SW 1271 (cell line): ENCODE measurements at regions not wholly inside any gene's neighbourhood (a gene's known extent, or its start where the extent isn't known, plus 50 kb on each side); places are given as distances from the start of the nearest gene placed in this dataset.
"Not testable (repeated sequence)": the region's sequence is repeated elsewhere in the genome, so short reads cannot be mapped to it uniquely, and the experiment has no call there.

ENCODE experiments used
- DNase-seq, 2 experiments: peaks; one replicate each; lab custom pipeline; 2025; lab: John Stamatoyannopoulos, UW

GRCh38 chr4:26044983-26045382 is 131.0 kb downstream of the SMIM20 start:
- no peak for DNase-seq

GRCh38 chr4:26047795-26048194 is 133.8 kb downstream of the SMIM20 start:
- no peak for DNase-seq

DNA sequence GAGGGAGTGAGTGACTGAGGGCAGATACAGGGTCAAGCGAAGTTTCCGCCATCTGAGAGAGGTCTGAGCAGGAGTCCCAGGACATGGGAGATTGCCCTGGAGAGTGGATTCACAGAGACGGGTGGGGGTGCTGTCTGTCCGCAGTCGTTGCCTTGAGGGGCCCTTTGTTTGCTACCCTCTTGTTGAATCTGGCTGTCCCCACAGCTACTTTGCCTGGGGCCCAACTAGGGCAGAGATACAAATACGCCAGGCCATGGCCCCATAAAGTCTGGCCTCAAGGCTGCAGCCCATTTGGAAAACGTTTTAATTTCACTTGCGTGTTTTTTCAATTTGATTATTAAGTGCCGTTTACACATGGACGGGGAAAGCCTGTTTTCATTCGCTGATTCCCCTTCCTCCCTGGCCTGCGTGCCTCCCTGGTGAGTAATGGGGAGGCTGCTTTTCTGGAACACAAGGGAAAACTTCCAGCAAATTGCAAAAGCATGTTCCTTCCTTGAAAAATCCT is 134.4 kb downstream of the SMIM20 start:
- DNase-seq = no peak

DNA sequence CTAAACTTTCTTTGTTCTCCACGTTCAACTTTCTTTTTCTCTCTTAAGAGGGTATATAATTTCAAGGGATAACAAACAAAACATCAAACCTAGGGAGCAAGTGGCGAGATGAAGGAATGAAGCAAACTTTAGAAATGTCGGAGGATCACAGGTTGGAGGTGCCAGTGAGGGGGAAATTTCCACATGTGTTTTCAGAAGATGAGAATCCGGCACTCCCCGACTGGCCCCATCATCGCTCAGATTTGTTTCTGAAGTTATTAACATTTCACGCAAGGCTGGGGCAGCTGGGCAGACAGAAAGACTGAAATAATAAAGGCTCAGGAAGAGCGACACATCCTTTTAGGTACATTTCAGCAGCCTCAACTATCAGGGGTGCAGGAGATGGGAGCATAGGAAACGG is 134.9 kb downstream of the SMIM20 start:
- no peak for DNase-seq

- DNase-seq = no peak
Observed at GRCh38 chr4:26049447-26049846, 135.4 kb downstream of the SMIM20 start.

GRCh38 chr4:26050212-26050643 is 136.2 kb downstream of the SMIM20 start:
- no peak for DNase-seq

DNA sequence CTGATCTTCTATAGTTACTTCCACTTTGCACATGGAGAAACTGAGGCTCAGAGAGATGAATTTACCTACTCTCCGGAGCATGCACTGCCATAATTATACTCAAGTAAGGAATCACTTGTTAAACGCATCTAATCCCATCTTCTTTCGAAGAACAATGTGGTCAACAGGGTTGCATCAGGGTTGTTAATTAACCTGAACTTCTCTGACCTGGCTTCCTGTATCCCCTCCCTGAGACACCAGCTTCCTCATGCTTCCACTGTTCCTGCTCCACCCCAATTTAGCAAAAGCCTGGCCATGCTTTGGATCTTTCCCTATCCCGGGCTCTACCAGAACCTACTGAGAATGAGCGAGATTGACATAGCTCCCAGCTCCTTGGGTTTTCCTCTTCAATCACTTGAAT is 136.7 kb downstream of the SMIM20 start:
- DNase-seq = no peak

- no peak for DNase-seq
Observed at GRCh38 chr4:26051240-26051639, 137.2 kb downstream of the SMIM20 start.

DNA sequence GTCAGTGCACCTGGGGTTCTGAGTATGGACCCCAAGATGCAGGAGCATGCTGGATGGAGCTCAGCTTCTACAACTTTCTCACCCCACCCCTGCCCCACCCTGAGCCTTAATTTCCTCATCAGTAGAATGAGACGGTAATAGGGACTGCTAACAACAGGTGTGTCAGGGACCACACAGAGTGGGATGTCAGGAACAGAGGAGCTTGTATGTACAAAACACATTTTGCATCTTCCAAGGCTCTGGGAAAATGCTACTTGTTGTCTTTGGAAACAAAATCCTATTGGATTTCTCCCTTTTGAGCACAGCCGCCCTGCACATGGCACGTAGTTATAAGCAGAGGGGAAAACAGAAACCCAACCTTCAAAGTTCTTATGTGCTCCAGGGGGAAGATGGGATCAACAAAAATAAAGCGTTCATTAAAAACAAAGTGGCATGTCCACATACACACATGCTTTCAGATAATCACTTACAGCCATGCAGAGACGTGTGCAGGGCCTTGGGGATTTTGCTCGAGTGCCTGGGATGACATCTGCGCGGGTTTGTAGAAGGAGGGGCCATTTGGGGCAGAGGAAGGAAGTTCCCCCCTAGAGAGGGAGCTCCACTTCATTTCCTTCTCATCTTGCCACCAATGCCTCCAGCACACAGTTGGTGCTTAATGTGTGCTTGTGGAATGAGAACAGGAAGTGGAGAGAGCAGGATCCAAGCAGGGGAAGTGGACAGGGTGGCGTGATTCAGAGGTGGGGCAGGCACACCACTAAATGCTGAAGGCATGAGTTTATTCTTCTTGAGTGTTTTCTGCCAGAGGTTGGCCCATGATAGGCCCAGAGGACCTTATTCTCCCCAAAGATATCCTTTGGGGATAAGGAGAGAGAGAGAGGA is 138.9 kb downstream of the SMIM20 start:
- no peak for DNase-seq

DNA sequence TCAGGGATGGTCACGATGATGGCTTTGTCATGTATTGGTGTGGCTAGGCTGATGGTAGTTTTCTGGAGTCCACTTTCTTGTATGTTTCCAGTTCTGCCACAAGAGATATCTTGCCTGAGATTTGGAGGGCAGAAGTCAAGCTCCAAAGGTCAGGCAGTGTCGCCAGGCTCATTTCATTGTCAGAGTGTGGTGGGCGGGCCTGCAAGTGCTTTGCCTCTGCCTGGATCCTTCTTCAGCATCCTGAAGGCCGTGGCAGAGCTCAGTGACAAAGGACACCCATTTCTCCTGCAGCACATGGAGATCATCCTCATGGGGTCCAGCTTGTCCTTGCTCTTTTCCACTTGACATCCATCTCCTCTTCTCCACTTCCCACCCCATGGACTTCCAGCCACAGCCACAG is 139.7 kb downstream of the SMIM20 start:
- no peak for DNase-seq

GRCh38 chr4:26055855-26056254 is 141.8 kb downstream of the SMIM20 start:
- DNase-seq = no peak

GRCh38 chr4:26056406-26056805 is 142.4 kb downstream of the SMIM20 start:
- no peak for DNase-seq

GRCh38 chr4:26057839-26058238 is 143.8 kb downstream of the SMIM20 start:
- DNase-seq = not testable (repeated sequence)

GRCh38 chr4:26058537-26058936 is 144.5 kb downstream of the SMIM20 start:
- no peak for DNase-seq

DNA sequence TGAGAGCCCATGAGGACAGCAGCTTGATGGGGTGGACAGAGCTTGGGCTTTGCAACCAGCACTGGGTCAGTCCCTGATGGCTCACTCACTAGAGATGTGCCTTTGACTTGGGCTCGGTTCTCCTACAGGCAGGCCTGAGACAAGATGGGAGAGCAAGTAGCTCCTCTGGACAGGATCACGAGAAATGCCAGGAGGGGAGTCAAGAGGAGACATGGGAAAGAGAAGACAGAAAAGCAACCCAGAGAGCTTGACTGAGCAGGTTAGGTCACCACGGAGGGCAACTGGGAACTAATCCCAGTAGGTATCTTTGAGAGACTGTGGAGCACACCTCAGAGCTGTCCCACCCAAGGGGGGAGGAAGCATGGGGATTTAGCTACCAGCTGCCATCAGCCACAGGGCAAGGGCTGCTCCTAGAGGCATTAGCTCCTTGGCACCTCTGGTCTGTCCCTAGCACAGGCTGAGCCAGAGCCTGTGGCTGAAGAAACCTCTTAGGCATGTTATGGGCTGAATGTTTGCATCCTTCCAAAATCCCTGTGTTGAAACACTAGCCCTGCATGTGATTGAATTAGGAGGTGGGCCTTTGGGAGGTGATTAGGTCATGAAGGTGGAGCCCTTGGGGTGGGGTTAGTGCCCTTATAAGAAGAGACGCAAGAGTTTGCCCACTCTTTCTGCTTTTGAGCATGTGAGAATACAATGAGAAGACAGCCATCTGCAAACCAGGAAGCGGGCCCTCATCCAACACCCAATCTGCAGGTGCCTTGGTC is 145.6 kb downstream of the SMIM20 start:
- no peak for DNase-seq

GRCh38 chr4:26060286-26060685 is 146.3 kb downstream of the SMIM20 start:
- no peak for DNase-seq

- DNase-seq = peak; percentile 27 to 64
Observed at GRCh38 chr4:26061248-26061986, 147.4 kb downstream of the SMIM20 start.

DNA sequence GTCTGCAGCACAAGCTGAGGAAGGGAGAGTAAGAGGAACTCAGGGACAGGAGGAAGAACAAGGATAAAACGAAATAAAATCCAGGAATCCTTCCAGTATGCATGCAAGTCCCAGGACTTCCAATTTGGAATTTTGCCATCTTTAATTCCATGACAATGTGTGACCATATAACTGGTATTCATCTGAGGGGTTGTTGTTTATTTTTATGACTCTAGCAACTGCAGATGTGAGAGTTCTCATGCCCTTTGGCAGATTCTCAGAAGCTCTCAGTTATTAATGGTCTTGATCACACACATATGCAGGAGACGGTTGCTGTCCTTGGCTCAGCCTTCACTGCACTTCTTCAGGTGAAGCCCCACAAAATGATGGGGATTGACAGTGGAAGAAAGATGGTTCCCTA is 148.2 kb downstream of the SMIM20 start:
- no peak for DNase-seq

GRCh38 chr4:26064009-26064408 is 150.0 kb downstream of the SMIM20 start:
- DNase-seq = not testable (repeated sequence)

- DNase-seq = no peak
Observed at GRCh38 chr4:26065833-26066232, 151.8 kb downstream of the SMIM20 start.

GRCh38 chr4:26067035-26067434 is 153.0 kb downstream of the SMIM20 start:
- DNase-seq = no peak

DNA sequence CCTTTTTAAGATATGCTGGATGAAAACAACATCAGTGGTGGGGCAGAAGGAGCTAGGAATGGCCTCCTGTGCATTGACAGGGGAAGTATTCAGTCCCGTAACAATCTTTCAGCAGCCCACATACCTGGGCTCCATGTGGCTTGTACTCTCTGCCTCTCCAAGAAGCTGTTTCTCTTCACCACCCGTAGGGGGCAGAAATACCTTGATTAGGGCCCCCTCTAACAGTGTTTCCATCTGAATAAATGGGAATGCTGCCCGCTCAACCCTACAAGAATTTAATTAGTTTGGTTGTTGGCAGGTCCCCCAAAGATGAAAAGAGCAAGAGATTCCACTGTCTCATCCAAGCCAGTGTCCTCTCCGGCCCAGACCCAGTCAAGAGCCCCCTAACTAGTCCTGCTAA is 155.2 kb downstream of the SMIM20 start:
- DNase-seq = peak in 1 of 2 experiments; percentile 41
